ENCODE measurements at regions not wholly inside any gene's neighbourhood (a gene's known extent, or its start where the extent isn't known, plus 50 kb on each side); places are given as distances from the start of the nearest gene placed in this dataset.

- Histone ChIP-seq H3K4me1 (ENCODE audit: control insufficient read depth, insufficient read depth, low read length) (no peaks in the 10 kb centered on the region), H3K27ac (ENCODE audit: low read length) (no peak overlapping the region), H3K4me3 (ENCODE audit: low read depth in 2 of 2, low read length in 2 of 2) (no peak overlapping the region), H3K27me3 (ENCODE audit: control insufficient read depth, insufficient read depth, low read length) (no peaks in the 10 kb centered on the region), H3K36me3 (ENCODE audit: control insufficient read depth, insufficient read depth, low read length) (no peaks in the 10 kb centered on the region), H3K9me3 (ENCODE audit: control insufficient read depth, insufficient read depth, low read depth, low read length) (no peaks in the 10 kb centered on the region)
- ChIA-PET CTCF (no interaction called here), POLR2A (no interaction called here)
- no peak for ATAC-seq
- no peak for TF ChIP-seq SIN3A (IDR thresholded peaks at IDR 0.05; ENCODE audit: borderline replicate concordance, insufficient read depth, low read depth, low read length)
- no peak for TF ChIP-seq REST (IDR thresholded peaks at IDR 0.05; ENCODE audit: insufficient read depth in 1 of 2, low read depth in 2 of 2, low read length in 1 of 2)
- no peak for TF ChIP-seq CTCF (IDR thresholded peaks at IDR 0.05)
- TF ChIP-seq TCF7L2 (IDR thresholded peaks at IDR 0.05; ENCODE audit: low read depth, low read length), result no peak
- no peak for TF ChIP-seq POLR2AphosphoS5 (IDR thresholded peaks at IDR 0.05; ENCODE audit: low read depth, low read length)
- intact Hi-C loops (cut with micrococcal nuclease; ENCODE audit: unreplicated experiment) (no loop called here), in situ Hi-C loops (cut with HindIII; ENCODE audit: low pct_unique_long_range_greater_than_20kb, low sequenced_read_pairs) (no loop called here)
- BruUV-seq (replicated peaks), result no TSS peak
- DNase-seq (ENCODE audit: low read depth, low spot score), result no peak
Measured at GRCh38 chr6:112634376-112634775, 287.2 kb downstream of the RFPL4B start.

- ChIA-PET POLR2A (no interaction called here), CTCF (no interaction called here)
- ATAC-seq, result no peak
- intact Hi-C loops (cut with micrococcal nuclease; ENCODE audit: unreplicated experiment), result no loop called here
- H3K9me3 ChIP-seq (ENCODE audit: control insufficient read depth, insufficient read depth, low read depth, low read length), result no peaks in the 10 kb centered on the region
- H3K36me3 ChIP-seq (ENCODE audit: control insufficient read depth, insufficient read depth, low read length), result no peaks in the 10 kb centered on the region
- H3K4me1 ChIP-seq (ENCODE audit: control insufficient read depth, insufficient read depth, low read length), result no peaks in the 10 kb centered on the region
- DNase-seq (ENCODE audit: low read depth, low spot score), result no peak
- in situ Hi-C loops (cut with HindIII; ENCODE audit: low pct_unique_long_range_greater_than_20kb, low sequenced_read_pairs), result no loop called here
- H3K27me3 ChIP-seq (ENCODE audit: control insufficient read depth, insufficient read depth, low read length), result no peaks in the 10 kb centered on the region
- TF ChIP-seq POLR2AphosphoS5 (IDR thresholded peaks at IDR 0.05; ENCODE audit: low read depth, low read length) (no peak), CTCF (IDR thresholded peaks at IDR 0.05) (no peak), REST (IDR thresholded peaks at IDR 0.05; ENCODE audit: insufficient read depth in 1 of 2, low read depth in 2 of 2, low read length in 1 of 2) (no peak), SIN3A (IDR thresholded peaks at IDR 0.05; ENCODE audit: borderline replicate concordance, insufficient read depth, low read depth, low read length) (no peak), TCF7L2 (IDR thresholded peaks at IDR 0.05; ENCODE audit: low read depth, low read length) (no peak)
- BruUV-seq (replicated peaks), result no TSS peak
- no peak overlapping the region for H3K27ac ChIP-seq (ENCODE audit: low read length)
- no peak overlapping the region for H3K4me3 ChIP-seq (ENCODE audit: low read depth in 2 of 2, low read length in 2 of 2)
Measured at GRCh38 chr6:112636650-112637262, 289.6 kb downstream of the RFPL4B start.
